GM13977 (cell line): ENCODE measurements at regions not wholly inside any gene's neighbourhood (a gene's known extent, or its start where the extent isn't known, plus 50 kb on each side); places are given as distances from the start of the nearest gene placed in this dataset.

Experiments
- DNase-seq: peaks from one replicate; pipeline ENCODE4 v3.0.0; 2012; ENCODE audit warnings: low spot score
- CTCF ChIP-seq: IDR thresholded peaks from 2 replicates; pipeline ENCODE4 v1.5.1; 2012; ENCODE audit warnings: mild to moderate bottlenecking, control low read depth; ENCODE audit not compliant: insufficient read depth; ENCODE audit errors: extremely low read depth, missing control alignments
- in situ Hi-C: fragments of 300-500 bp; cut with MboI; formaldehyde crosslinking; loops from one replicate; pipeline ENCODE4 v1.12.0; 2022; ENCODE audit warnings: low sequenced_read_pairs, low pct_unique_long_range_greater_than_20kb, mixed read lengths, inconsistent platforms; ENCODE audit not compliant: unreplicated experiment

- in situ Hi-C loops: no loop called here
- no peak for TF ChIP-seq CTCF
- peak; percentile 63 for DNase-seq
These were observed 162.3 kb upstream of the MAMLD1 start for GRCh38 chrX:150200820-150201287.

GRCh38 chrX:150201391-150201790 is 161.7 kb upstream of the MAMLD1 start:
- no peak for DNase-seq
- no peak for TF ChIP-seq CTCF
- in situ Hi-C loops: no loop called here

GRCh38 chrX:150201841-150202240 is 161.3 kb upstream of the MAMLD1 start:
- TF ChIP-seq CTCF: no peak
- in situ Hi-C loops: no loop called here
- no peak for DNase-seq

- DNase-seq: no peak
- no peak for TF ChIP-seq CTCF
- in situ Hi-C loops: no loop called here
These were observed 160.4 kb upstream of the MAMLD1 start for GRCh38 chrX:150202641-150203247.

- no peak for TF ChIP-seq CTCF
- no peak for DNase-seq
- in situ Hi-C loops: no loop called here
These were observed 159.9 kb upstream of the MAMLD1 start for GRCh38 chrX:150203248-150203645.

GRCh38 chrX:150205011-150205410 is 158.1 kb upstream of the MAMLD1 start:
- no peak for DNase-seq
- in situ Hi-C loops: no loop called here
- TF ChIP-seq CTCF: no peak

GRCh38 chrX:150207733-150208132 is 155.4 kb upstream of the MAMLD1 start:
- TF ChIP-seq CTCF: no peak
- in situ Hi-C loops: no loop called here
- no peak for DNase-seq
